NT2/D1 (cell line): ENCODE measurements at regions not wholly inside any gene's neighbourhood (a gene's known extent, or its start where the extent isn't known, plus 50 kb on each side); places are given as distances from the start of the nearest gene placed in this dataset.

Source experiments
- SUZ12 ChIP-seq: IDR thresholded peaks from 2 replicates; pipeline ENCODE4 v1.6.1; 2011; ENCODE audit not compliant: insufficient read length, insufficient read depth; ENCODE audit errors: extremely low read depth
- YY1 ChIP-seq: IDR thresholded peaks from 2 replicates; pipeline ENCODE4 v1.6.1; 2011; ENCODE audit not compliant: insufficient read length, insufficient read depth

DNA sequence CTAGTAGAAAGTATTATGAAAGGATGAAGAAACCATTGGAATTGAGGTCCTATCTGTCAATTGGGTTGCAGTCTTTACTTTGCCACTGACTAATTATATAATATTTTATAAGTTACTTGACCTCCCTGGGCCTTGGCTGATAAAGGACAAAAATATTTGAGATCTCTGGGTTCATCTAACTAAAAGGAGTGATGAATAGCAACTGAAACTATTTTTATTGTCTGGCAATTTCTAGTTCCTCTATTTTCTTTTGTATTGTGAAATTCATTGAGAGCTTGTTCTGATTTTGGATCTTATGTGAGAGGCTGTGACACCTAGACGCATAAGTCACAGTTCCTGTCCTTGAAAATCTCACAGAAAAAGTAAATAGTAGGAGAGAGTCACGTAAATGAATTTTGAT, 415.7 kb upstream of the ATP2B1 start:
- TF ChIP-seq YY1 = no peak
- TF ChIP-seq SUZ12 = no peak
